ENCODE measurements at regions not wholly inside any gene's neighbourhood (a gene's known extent, or its start where the extent isn't known, plus 50 kb on each side); places are given as distances from the start of the nearest gene placed in this dataset.
"Not testable (repeated sequence)": the region's sequence is repeated elsewhere in the genome, so short reads cannot be mapped to it uniquely, and the experiment has no call there.

- no peaks in the 10 kb centered on the region for H3K27me3 ChIP-seq
- H3K9me3 ChIP-seq = no peaks in the 10 kb centered on the region
- no peaks in the 10 kb centered on the region for H3K36me3 ChIP-seq
- DNase-seq = no peak
- TF ChIP-seq EP300 (IDR thresholded peaks at IDR 0.05) = no peak
- no peak for TF ChIP-seq POLR2A (IDR thresholded peaks at IDR 0.05)
- TF ChIP-seq, protein P1, sequence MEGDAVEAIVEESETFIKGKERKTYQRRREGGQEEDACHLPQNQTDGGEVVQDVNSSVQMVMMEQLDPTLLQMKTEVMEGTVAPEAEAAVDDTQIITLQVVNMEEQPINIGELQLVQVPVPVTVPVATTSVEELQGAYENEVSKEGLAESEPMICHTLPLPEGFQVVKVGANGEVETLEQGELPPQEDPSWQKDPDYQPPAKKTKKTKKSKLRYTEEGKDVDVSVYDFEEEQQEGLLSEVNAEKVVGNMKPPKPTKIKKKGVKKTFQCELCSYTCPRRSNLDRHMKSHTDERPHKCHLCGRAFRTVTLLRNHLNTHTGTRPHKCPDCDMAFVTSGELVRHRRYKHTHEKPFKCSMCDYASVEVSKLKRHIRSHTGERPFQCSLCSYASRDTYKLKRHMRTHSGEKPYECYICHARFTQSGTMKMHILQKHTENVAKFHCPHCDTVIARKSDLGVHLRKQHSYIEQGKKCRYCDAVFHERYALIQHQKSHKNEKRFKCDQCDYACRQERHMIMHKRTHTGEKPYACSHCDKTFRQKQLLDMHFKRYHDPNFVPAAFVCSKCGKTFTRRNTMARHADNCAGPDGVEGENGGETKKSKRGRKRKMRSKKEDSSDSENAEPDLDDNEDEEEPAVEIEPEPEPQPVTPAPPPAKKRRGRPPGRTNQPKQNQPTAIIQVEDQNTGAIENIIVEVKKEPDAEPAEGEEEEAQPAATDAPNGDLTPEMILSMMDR (IDR thresholded peaks at IDR 0.05) = no peak
- no peaks in the 10 kb centered on the region for H3K4me1 ChIP-seq (ENCODE audit: insufficient read depth)
- H3K4me3 ChIP-seq = no peak overlapping the region
- H3K27ac ChIP-seq = no peak overlapping the region
- intact Hi-C loops (cut with DNase I) = no loop called here
Observed at GRCh38 chr3:81186412-81186811, 575.0 kb downstream of the GBE1 start.

DNA sequence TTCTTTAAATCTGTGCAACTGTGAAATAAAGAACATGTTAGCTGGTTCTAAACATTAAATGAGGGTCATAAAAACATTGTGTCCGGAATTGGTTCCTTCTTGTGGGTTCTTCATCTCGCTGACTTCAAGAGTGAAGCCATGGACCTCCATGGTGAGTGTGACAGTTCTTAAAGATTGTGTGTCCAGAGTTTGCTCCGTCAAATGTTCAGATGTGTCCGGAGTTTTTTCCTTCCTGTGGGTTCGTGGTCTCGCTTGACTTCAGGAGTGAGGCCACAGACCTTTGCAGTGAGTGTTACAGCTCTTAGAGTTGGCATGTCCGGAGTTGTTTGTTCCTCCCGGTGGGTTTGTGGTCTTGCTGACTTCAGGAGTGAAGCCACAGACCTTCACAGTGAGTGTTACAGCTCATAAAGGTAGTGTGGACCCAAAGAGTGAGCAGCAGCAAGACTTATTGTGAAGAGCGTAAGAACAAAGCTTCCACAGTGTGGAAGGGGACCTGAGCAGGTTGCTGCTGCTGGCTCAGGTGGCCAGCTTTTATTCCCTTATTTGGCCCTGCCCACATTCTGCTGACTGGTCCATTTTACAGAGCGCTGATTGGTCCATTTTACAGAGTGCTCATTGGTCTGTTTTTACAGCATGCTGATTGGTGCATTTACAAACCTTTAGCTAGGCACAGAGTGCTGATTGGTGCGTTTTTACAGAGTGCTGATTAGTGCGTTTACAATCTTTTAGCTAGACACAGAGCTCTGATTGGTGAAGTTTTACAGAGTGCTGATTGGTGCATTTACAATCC is 579.2 kb downstream of the GBE1 start:
- H3K27me3 ChIP-seq; H3K4me1 ChIP-seq (ENCODE audit: insufficient read depth); DNase-seq; H3K4me3 ChIP-seq; H3K9me3 ChIP-seq; H3K36me3 ChIP-seq; intact Hi-C loops (cut with DNase I); H3K27ac ChIP-seq: not testable (repeated sequence)
- WGBS, 3 donors = 89 to 95% (median 89%) methylated on average over 12 of the region's 12 CpGs

DNA sequence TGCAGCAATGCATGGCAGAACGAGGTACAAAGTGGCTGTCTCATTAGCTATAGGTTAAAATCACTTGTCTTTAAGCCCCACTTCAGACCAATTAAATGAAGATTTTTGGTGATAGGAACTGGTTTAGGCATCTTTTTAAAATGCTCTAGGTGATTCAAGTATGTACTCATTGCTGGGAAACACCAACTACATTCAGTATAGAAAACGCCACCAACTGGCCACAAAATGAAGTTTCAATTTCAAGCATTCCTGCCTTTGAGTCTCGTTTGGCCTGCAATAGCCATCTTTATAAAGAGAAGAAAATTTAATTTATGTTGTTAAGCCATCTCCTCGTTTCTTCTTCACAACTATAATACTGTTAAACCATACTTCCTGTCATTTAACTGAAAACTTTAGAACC is 587.9 kb downstream of the GBE1 start:
- Histone ChIP-seq H3K4me1 (ENCODE audit: insufficient read depth) (no peaks in the 10 kb centered on the region), H3K27ac (no peak overlapping the region), H3K9me3 (no peaks in the 10 kb centered on the region), H3K27me3 (no peaks in the 10 kb centered on the region), H3K4me3 (no peak overlapping the region), H3K36me3 (no peaks in the 10 kb centered on the region)
- TF ChIP-seq POLR2A (IDR thresholded peaks at IDR 0.05) (no peak), EP300 (IDR thresholded peaks at IDR 0.05) (no peak)
- TF ChIP-seq, protein P1 (IDR thresholded peaks at IDR 0.05) = no peak
- DNase-seq = no peak
- intact Hi-C loops (cut with DNase I) = no loop called here
- WGBS, 3 donors = 56 to 65% (median 57%) methylated on average over 4 of the region's 4 CpGs

DNA sequence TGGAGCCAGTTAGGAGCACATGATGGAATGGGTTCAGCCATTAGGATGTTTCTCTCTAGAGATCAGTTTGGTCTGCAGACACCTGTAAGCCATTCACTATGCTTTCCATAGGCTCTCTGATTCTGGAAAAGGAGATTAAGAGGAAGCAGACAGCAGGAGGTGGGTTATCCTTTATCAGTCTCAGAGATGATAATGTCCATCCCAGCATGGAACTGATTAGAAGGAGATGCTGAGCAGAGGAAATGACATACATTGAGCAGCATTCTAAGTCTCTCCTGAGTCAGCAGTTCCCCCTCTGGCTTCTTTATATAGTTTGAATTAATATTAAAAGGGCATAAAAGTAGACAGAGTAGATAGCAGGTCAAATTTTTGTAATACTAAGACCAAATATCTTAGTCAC is 591.1 kb downstream of the GBE1 start:
- no peaks in the 10 kb centered on the region for H3K27me3 ChIP-seq
- no peaks in the 10 kb centered on the region for H3K4me1 ChIP-seq (ENCODE audit: insufficient read depth)
- intact Hi-C loops (cut with DNase I) = no loop called here
- TF ChIP-seq, protein P1 (IDR thresholded peaks at IDR 0.05) = no peak
- no peak for TF ChIP-seq POLR2A (IDR thresholded peaks at IDR 0.05)
- TF ChIP-seq EP300 (IDR thresholded peaks at IDR 0.05) = no peak
- DNase-seq = no peak
- H3K36me3 ChIP-seq = no peaks in the 10 kb centered on the region
- no peak overlapping the region for H3K4me3 ChIP-seq
- H3K27ac ChIP-seq = no peak overlapping the region
- H3K9me3 ChIP-seq = no peaks in the 10 kb centered on the region

DNA sequence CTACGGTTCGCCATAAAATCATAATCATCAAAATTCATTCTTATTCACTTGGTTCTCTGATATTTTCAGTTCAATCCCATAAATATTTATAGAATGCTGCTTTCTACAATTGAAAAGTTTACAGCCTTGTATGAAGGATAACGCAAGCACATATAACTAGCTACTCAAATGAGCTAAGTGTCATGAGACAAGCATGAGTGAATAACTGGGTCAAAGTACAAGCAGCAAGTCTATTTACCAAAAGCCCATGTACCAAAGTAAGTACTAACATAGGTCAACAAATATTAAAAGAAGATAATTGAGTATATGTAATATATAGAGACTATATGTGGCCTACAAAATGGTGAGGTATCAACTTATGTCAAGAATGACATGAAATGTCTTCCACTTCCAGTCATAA is 596.6 kb downstream of the GBE1 start:
- H3K27me3 ChIP-seq = no peaks in the 10 kb centered on the region
- no peak overlapping the region for H3K27ac ChIP-seq
- no peak overlapping the region for H3K4me3 ChIP-seq
- WGBS, 3 donors = 94 to 95% (median 95%) methylated on average over 3 of the region's 3 CpGs
- no peaks in the 10 kb centered on the region for H3K4me1 ChIP-seq (ENCODE audit: insufficient read depth)
- no peaks in the 10 kb centered on the region for H3K36me3 ChIP-seq
- intact Hi-C loops (cut with DNase I) = no loop called here
- TF ChIP-seq POLR2A (IDR thresholded peaks at IDR 0.05) = no peak
- no peak for TF ChIP-seq EP300 (IDR thresholded peaks at IDR 0.05)
- TF ChIP-seq, protein P1 (IDR thresholded peaks at IDR 0.05) = no peak
- no peaks in the 10 kb centered on the region for H3K9me3 ChIP-seq
- no peak for DNase-seq

Data from ovary (tissue), 7 donors.